GM18517 (cell line): ENCODE measurements at regions not wholly inside any gene's neighbourhood (a gene's known extent, or its start where the extent isn't known, plus 50 kb on each side); places are given as distances from the start of the nearest gene placed in this dataset.
"Not testable (repeated sequence)": the region's sequence is repeated elsewhere in the genome, so short reads cannot be mapped to it uniquely, and the experiment has no call there.

Experiments
- ATAC-seq: cut with Tn5 transposase; IDR thresholded peaks from one replicate; pipeline ENCODE4 v1.9.1; 2021; ENCODE audit warnings: mild to moderate bottlenecking, moderate library complexity; ENCODE audit not compliant: unreplicated experiment

- not testable (repeated sequence) for ATAC-seq
Measured at GRCh38 chr6:63010962-63011361, 200.3 kb upstream of the FKBP1C start.

DNA sequence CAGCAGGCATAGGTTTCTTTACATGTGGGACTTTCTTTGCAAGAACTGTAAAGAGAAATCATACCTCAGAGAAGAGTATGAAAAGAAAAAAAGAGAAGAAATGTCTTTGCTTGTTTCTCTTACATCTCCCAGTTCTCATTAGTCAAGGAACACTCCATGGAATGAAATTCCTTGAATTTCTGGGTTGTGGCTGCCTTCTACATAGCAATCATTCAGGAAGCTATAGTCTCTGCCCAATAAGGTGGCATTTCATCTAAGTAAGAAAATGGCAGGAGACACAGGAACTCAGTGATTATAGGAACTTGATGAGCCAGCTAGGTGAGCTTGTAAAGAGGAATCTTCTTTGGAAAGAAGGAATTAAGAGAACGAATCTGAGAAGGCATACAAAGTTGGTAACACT lies 197.0 kb upstream of the FKBP1C start:
- no peak for ATAC-seq

DNA sequence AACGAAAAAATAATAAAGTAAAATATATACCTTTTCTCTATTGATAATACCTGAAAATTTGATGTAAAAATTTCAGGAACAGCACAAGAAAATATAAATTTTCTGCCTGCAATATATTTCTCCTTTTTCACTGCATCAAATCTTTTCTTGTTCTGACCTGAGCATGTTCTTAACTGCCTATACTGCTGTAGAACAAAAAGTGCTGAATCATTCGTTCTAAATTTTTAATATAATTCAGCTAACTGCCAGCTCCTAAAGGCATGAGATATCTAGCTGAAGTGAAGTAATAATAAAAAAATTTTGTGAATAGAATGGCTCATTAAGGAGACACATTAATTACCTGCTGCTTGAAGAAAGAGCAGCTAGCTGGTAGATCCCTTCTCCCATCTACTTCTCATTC lies 188.6 kb upstream of the FKBP1C start:
- ATAC-seq, result no peak

GRCh38 chr6:63023726-63024125 lies 187.5 kb upstream of the FKBP1C start:
- no peak for ATAC-seq

DNA sequence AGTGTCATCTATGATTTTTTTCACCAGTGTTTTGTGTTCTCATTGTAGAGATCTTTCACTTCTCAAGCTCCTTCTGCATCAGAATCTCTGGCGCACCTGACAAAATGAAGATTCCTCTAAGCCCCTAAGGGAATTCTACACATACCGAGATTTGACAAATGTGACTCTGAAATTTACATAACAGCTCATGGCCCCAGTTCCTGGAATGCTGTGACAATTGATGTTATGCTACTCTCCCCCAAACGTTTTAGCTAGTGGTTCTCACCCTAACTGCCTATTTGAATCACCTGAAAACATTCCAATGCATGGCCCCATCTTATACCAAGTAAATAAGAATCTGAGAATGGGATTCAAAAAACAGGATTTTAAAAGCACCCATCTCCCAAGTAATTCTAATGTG lies 162.1 kb upstream of the FKBP1C start:
- ATAC-seq, result no peak

- not testable (repeated sequence) for ATAC-seq
Measured at GRCh38 chr6:63053206-63053605, 158.1 kb upstream of the FKBP1C start.

GRCh38 chr6:63058601-63059000 lies 152.7 kb upstream of the FKBP1C start:
- ATAC-seq, result no peak

DNA sequence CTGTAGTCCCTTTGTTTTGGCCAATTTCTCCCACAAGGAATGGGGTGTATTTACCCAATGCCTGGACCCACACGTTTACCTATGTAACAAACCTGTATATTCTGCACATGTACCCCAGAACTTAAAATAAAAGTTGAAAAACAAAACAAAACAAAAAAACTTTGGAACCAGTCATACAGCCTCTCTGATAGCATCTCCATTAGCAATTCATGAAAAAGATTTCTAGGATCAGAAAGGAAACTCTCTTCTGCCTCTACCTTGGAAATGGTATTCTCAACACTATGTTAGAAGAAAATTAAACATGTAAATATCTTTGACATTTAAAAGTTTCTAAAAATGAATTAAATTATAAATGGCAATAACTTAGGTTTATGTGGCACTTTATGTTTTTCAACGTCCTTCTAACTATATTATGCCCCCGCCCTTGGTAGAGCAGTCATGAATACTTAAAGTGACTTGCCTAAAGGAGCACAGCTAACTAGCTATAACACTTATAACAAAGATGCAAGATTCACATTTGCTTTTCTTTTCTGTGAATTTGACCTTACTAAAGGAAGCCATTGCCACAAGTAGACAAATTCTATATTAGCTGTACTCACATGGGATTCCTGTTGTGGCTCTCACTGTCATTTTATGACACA lies 147.5 kb upstream of the FKBP1C start:
- ATAC-seq, result no peak

DNA sequence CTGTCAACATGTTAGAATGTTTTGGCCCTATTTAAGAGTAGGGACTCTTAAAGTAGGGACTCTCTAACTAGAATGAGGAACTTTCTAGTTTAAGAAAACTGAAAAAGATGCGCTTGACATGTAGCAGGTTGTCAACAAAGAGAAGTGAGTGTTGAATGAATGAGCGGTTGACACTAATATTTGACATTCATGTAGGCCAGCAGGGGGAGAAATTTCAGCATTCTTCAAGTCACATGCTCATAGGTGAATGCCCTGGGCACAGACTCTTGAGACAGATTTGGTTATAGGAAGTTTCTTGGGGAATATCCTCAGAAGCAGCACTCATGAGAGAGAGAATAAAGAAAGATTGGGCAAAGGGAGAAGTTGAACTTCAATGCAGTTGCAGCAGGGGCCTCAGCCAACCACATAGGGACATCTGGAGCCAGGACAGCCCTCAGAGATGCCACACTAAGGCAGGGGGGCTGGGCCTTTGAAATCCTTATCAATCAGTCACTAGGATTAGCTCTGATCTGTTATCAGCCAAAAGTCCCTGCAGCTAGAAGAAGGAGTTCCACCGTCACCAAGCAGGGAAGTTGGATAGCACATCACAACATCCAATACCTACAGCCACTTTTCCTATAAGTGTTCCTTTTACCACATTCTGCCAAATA lies 145.1 kb upstream of the FKBP1C start:
- ATAC-seq, result peak; percentile 65

DNA sequence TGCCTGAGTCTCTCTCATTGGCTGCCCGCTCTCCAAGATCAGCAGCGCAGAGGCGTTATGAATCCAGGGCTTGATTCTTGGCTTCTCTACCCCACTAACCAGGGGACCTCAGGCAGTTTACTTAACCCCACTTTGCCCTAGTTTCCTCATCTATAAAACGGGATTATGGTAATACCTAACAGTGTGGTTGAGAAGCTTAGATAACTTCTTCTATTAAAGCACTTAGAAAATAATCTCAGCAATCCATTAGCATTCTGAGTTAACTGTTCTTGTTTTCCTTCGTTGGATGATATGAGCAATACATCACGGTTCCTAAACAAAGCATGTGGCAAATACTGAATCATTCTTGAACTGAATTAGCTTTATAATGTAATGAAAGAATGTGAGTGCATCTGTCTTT lies 116.3 kb upstream of the FKBP1C start:
- ATAC-seq, result no peak

DNA sequence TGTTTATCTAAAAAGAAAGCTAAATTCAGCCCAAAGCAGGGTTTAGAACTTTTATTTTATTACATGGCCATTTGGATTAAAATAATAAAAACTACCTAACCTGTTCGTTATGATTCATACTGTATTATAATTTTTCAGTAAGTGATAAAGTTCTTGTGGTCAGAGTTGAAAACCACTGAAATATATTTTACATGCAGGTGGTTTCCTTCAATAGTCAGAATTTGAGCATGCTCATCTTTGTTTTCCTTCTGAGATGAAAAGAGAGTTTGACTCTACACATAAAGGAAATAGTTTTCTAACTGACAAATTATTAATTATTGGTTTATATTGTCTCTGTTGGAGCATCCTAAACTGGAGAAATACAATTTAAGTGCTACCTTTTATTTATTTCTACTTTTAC lies 114.0 kb upstream of the FKBP1C start:
- ATAC-seq, result peak; percentile 63

DNA sequence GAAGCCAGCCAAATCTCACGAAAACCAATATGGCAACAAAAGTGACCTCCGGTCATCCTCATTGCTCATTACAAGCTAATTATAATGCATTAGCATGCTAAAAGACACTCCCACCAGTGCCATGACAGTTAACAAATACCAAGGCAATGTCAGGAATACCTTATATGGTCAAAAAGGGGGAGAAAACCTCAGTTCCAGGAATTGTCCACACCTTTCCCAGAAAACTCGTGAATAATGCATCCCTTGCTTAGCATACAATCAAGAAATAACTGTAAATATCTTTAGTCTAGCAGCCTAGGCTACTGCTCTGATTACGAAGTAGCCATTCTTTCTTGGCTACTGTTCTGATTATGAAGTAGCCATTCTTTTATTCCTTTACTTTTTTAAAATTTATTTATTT lies 112.5 kb upstream of the FKBP1C start:
- no peak for ATAC-seq

- no peak for ATAC-seq
Measured at GRCh38 chr6:63099772-63100459, 111.4 kb upstream of the FKBP1C start.

GRCh38 chr6:63114610-63115211 lies 96.6 kb upstream of the FKBP1C start:
- ATAC-seq, result peak; percentile 50

- no peak for ATAC-seq
Measured at GRCh38 chr6:63121166-63121565, 90.1 kb upstream of the FKBP1C start.

- no peak for ATAC-seq
Measured at GRCh38 chr6:63140114-63140513, 71.2 kb upstream of the FKBP1C start.

DNA sequence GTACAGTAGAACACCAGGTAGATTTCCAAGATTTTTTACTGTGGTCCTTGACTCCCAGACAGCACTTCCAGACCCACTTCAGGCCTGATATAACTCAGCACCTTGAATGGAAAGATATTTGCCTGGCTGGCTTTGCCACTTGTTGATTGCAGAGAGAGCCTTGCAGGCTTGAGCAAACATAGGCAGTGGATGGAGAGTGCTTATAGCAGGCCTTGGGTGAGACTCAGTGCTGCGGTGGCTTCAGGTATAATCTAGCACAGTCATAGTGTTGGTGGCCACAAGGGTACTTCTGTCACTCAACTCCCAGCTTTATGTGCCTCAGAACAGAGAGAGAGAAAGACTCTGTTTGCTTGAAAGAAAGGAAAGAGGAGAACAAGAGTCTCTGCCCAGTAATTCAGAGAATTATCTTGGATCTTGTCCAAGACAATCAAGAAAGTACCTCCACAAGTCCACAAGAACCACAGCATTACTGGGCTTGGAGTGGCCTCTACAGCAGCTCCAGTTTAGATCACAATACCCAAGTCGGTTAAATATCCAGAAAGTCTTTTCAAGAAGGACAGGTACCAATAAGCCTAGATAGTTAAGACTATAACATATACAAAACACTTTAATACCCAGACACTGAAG lies 70.5 kb upstream of the FKBP1C start:
- no peak for ATAC-seq

DNA sequence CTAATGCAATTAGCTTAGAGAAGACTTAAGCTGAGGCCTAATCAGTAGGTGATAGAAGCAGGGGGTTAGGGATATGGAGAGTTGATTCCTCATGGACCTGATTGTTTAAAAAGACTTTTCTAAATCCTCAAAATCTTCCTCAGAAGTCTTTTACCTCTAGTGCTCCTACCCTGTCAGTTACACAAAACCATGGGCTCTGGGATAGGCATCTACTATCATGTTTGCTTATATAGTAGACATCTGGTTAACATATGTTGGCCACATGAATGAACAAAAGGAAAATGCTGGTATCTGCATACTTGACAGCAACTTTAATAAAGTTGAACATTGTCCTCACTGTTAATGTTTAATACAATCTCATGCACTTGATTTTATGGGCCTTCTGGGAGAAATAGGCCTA lies 61.5 kb upstream of the FKBP1C start:
- no peak for ATAC-seq

GRCh38 chr6:63154535-63154934 lies 56.7 kb upstream of the FKBP1C start:
- ATAC-seq, result no peak
